GM18511 (cell line): ENCODE measurements at regions not wholly inside any gene's neighbourhood (a gene's known extent, or its start where the extent isn't known, plus 50 kb on each side); places are given as distances from the start of the nearest gene placed in this dataset.

ENCODE experiments used
- ATAC-seq: cut with Tn5 transposase; IDR thresholded peaks from one replicate; pipeline ENCODE4 v1.9.1; 2021; ENCODE audit warnings: mild to moderate bottlenecking, moderate library complexity; ENCODE audit not compliant: unreplicated experiment

GRCh38 chr2:54360055-54360792 is 95.9 kb upstream of the SPTBN1 start:
- ATAC-seq, result no peak

- ATAC-seq, result no peak
These were observed 91.7 kb upstream of the SPTBN1 start for GRCh38 chr2:54364409-54364808.

DNA sequence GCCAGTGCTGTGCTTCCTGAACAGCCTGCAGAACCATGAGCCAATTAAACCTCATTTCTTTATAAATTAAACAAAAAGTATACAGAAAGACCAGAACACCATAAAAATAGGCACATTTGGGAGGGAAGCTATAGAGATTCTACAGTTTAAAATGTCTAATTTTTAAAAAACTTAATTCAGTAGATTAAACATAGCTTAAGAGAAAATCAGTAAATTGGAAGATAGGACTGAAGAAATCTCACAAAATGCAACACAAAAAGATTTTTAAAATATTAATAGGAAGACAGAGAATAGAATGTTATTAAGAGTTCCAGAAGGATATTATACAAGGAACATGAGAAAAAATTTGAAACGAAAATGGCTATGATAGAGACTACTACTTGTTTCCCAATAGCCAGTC is 90.5 kb upstream of the SPTBN1 start:
- ATAC-seq, result no peak

DNA sequence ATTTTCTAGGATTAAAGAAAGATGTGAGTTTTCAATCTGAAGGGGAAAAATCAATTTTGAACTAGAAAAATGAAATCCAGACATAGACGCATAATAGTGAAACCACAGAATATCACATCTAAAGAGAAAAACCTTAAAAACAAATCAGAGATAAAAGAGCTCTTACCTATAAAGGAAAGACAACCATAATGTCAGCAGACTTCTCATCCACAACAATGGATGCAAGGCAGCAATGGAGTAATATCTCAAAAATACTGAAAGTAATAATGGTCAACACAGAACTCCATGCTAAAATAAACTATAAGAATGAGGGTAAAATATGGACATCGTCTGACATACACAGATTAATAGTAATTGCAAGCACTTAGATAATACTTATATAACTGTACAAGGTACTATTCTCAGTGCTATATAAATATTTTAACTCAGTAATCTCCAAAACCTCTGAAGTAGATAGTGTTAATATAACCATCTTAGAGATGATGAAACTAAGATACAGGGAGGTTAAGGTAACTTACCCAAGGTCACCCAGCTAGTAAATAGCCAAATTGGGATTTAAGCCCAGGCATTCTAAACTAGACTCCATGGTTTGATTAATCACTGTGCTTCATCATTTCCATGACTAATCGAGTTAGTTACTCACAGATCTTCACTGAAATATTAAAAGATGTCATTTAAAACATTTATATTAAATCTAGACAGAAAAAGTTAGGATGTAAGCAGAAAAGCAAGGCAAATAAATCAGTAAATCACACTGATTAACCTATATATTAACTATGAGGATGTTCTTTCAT is 89.4 kb upstream of the SPTBN1 start:
- ATAC-seq, result no peak

GRCh38 chr2:54370405-54371104 is 85.6 kb upstream of the SPTBN1 start:
- ATAC-seq, result no peak

DNA sequence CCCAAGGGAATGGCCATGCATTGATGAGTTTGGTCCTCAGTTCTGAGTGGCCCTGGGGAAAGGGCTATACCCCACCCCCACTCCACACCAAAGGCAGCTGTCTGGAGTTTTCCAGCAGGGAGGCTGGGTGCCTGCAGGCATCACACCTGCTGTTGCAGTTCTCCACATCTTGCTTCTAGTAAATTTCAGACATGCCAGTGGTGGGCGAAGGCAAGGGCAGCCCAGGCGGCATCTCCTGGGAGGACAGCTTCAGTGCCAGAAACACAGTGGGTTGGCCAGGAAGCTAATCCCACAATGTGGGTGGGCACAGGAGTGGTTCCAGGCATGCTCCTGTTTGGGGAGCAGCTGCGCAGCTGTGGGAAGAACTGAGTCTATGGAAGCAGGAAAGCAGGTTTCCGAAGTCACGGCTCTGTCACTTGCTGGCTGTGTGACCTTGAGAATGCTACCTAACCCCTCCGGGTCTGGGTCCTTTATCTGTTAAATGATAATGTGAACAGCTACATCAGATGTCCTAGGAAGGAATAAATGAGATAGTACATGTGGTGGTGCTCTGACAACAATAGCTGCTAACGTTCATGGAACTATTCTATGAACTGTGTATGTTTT is 84.6 kb upstream of the SPTBN1 start:
- no peak for ATAC-seq

DNA sequence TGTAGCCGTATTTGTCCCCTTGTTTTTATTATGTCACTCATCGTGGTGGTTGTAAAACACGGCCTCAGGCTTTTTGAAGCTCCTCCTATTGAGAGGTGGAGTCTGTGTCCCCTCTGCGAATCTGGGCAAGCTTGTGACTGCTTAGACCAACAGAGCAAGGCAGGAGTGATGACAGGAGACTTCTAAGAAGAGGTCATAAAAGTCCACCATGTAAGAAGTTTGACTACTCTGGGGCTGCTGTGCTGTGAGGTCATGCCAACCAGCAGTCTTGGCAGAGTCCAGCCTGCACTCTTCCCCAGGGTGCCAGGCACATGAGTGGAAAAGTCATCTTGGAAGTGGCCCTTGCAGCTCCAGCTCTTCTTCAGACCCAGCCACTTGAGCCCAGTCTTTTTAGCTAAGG is 83.8 kb upstream of the SPTBN1 start:
- no peak for ATAC-seq

DNA sequence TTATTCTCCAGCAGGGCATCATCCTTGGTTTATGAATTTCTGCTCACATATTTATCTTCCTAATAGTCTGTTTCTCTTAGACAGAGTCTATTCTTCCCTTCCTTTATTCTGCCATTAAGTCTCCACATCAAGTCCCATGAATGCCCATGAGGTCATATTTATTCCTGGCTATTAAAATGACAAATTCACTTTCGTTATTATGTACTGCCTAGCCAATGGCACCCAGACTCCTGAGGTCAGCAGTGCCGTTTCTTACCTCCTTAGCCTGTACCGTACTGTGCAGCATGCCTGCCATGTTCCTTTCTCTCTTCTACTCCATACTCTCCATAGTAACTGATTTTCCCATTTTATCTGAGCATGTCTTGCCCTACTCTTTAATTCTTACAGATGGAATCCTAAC is 82.3 kb upstream of the SPTBN1 start:
- no peak for ATAC-seq

- no peak for ATAC-seq
These were observed 81.3 kb upstream of the SPTBN1 start for GRCh38 chr2:54374591-54375364.

- ATAC-seq, result no peak
These were observed 78.7 kb upstream of the SPTBN1 start for GRCh38 chr2:54377451-54377850.

- ATAC-seq, result no peak
These were observed 78.1 kb upstream of the SPTBN1 start for GRCh38 chr2:54377901-54378493.

GRCh38 chr2:54380670-54381069 is 75.5 kb upstream of the SPTBN1 start:
- no peak for ATAC-seq

DNA sequence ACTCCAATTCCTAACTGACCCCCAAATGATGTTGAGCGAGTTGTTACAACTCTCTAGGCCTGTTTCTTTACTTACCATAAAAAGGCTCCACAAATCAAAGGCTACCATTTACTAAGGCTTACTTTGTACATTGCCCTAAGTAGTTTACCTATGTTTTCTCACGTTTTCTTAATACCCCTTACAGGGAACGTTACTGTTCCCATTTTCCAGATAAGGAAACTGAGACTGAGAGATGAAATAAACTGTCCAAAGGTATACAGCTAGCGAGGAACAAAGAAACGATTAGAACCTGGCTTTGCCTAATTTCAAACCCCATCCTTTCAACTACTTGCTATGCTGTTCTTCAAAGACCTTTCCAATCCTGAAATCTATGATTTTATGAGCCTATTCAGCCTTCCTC is 74.8 kb upstream of the SPTBN1 start:
- no peak for ATAC-seq

GRCh38 chr2:54382601-54383000 is 73.5 kb upstream of the SPTBN1 start:
- no peak for ATAC-seq

DNA sequence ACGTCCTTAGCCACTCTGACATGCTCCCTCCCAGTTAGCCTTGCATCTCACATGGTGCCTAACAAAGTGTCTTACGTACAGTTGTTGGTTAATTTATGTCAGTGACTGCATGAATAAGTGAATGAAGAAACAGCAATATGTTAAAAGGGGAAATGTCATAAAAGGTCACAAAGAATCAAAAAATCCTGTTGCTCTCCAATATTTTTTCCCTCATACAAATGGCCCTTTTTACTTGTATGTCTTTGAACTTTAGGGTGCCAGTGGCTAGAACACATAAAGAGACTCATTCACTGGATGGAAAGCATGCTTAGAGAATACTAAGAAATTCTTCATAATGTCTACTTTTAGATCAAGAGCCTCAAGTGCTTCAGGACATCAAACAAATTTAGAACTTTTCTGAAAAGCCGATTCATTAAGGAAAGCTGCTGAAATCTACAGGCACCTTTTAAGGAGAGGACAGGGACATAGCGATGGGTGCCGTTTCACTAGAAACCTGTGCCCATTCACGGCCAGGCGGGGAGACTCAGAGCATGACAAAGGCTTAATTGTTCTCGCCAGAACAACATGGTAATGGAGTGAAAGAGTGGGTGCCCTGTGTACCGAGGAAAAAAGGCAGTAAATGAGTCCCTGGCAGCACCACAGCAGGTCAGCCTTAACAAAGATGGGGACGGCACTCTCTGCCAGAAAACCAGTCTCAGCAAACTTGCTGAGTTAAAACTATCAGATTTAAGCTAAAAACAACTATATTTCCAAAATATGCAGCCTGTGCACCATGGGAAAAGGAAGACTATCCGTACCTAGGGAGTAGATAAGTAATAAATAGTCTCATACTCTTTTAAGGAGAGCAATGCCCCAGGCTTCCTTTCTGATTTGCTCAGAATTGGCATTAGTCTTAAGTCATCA is 71.6 kb upstream of the SPTBN1 start:
- no peak for ATAC-seq

GRCh38 chr2:54385271-54385670 is 70.9 kb upstream of the SPTBN1 start:
- ATAC-seq, result no peak

GRCh38 chr2:54386585-54386984 is 69.5 kb upstream of the SPTBN1 start:
- ATAC-seq, result no peak

DNA sequence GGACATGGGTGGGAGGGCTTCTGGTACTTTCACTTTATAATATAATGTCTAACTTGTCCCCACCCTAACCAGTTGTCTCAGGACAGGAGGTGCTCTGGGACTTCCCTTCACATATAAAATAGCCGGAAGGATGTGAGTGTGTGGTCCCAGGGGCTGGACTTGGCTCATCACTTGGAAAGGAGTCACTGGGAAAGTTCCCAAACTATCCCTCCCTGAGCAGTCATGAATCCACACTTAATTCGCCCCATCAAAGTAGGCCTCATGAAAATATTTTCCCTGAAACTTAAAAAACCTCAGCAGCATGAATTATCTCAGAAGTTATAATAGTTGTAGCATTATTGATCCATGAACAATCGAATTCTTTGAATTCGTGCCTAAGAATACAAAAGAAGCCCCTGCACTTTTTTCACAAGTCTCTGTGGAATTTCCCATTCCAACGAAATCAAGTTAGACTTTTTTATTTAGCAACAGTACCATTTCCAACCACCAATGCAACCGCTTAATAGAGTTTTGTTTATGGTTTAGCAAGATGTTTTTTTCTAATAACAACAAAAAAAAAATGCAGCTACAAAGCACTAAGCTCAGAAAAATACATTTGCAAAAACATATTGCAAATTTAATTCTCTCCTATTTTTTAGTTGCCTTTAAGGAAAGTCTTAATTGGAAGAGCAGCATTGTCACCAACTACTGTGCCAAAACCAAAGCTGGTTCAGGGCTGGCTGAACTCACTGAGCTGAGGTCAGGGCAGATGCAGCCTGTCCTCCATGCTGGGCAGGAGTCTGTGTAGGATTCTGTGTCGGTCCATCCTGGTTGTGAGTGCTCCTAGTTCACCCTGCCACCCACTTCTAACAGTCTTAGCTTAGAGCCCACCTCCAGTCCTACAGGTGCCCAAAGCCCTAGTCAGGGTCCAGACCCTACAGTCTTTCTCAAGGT is 68.8 kb upstream of the SPTBN1 start:
- no peak for ATAC-seq
